Osteoblast (primary cell): ENCODE measurements at regions not wholly inside any gene's neighbourhood (a gene's known extent, or its start where the extent isn't known, plus 50 kb on each side); places are given as distances from the start of the nearest gene placed in this dataset.

Experiments
- DNase-seq: peaks from one replicate; pipeline ENCODE4 v3.0.0; 2011; ENCODE audit warnings: low spot score, mixed read lengths; ENCODE audit not compliant: insufficient read length; ENCODE audit errors: missing footprints
- H2AFZ ChIP-seq: 2 replicates; pipeline ENCODE4 v1.6.0; 2011; ENCODE audit warnings: mild to moderate bottlenecking, low read length
- H3K27ac ChIP-seq: 2 replicates; pipeline ENCODE4 v1.5.1; 2011; ENCODE audit warnings: mild to moderate bottlenecking, low read depth, low read length, moderate library complexity
- H3K27me3 ChIP-seq: 2 replicates; pipeline ENCODE4 v1.6.0; 2012; ENCODE audit warnings: mild to moderate bottlenecking, control low read depth, inconsistent platforms, low read length, moderate library complexity; ENCODE audit not compliant: insufficient read depth
- H3K36me3 ChIP-seq: 2 replicates; pipeline ENCODE4 v1.5.1; 2011; ENCODE audit warnings: mild to moderate bottlenecking, low read length, control low read depth, moderate library complexity; ENCODE audit not compliant: insufficient read depth
- H3K4me1 ChIP-seq: 2 replicates; pipeline ENCODE4 v1.5.1; 2011; ENCODE audit warnings: mild to moderate bottlenecking, low read length, control low read depth, moderate library complexity; ENCODE audit not compliant: insufficient read depth
- H3K4me2 ChIP-seq: 2 replicates; pipeline ENCODE4 v1.6.0; 2011; ENCODE audit warnings: mild to moderate bottlenecking, low read length; ENCODE audit not compliant: insufficient read depth
- H3K4me3 ChIP-seq: fragments of 200-600 bp; sonication (generic); 3 replicates; pipeline ENCODE4 v1.5.1; 2012; ENCODE audit warnings: mild to moderate bottlenecking, low read length, inconsistent platforms; ENCODE audit not compliant: insufficient read depth
- H3K79me2 ChIP-seq: 2 replicates; pipeline ENCODE4 v1.6.0; 2012; ENCODE audit warnings: mild to moderate bottlenecking, low read length, control low read depth, inconsistent platforms; ENCODE audit not compliant: insufficient read depth
- H3K9me3 ChIP-seq: 2 replicates; pipeline ENCODE4 v1.5.1; 2011; ENCODE audit warnings: low read depth, low read length, control low read depth
- H4K20me1 ChIP-seq: 2 replicates; pipeline ENCODE4 v1.6.0; 2012; ENCODE audit warnings: mild to moderate bottlenecking, low read length, control low read depth; ENCODE audit not compliant: insufficient read depth
- CTCF ChIP-seq: IDR thresholded peaks from 2 replicates; pipeline ENCODE4 v1.5.1; 2011; ENCODE audit warnings: mild to moderate bottlenecking, low read depth, low read length, moderate library complexity; ENCODE audit errors: extremely low read depth

GRCh38 chr2:34371711-34372110 is 772.6 kb upstream of the FAM98A start:
- H3K27me3 ChIP-seq = no peaks in the 10 kb centered on the region

DNA sequence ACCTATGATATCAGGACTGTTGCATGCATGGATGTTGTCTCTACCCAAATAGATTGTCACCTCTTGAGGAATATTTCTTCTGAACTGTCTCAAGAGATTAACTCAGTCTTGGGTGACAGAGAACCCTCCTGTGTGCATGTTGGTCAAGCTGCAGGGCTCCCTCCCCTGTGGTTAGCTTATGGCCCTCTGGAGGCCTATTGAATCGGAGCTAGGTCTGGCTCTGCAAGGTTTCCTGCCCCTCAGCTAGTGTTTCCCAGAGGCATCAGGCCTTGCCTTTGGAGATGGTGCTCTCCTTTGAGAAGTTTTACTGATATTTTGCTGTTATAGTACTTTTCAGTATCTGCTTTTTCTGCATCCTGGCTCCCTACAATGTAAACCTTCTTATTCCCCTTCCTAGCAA is 769.2 kb upstream of the FAM98A start:
- no peaks in the 10 kb centered on the region for H3K4me1 ChIP-seq
- no peak overlapping the region for H2AFZ ChIP-seq
- no peak for DNase-seq
- TF ChIP-seq CTCF = no peak
- H3K9me3 ChIP-seq = no peaks in the 10 kb centered on the region
- no peak overlapping the region for H3K4me2 ChIP-seq
- no peaks in the 10 kb centered on the region for H3K27me3 ChIP-seq
- H3K79me2 ChIP-seq = no peaks in the 10 kb centered on the region
- no peaks in the 10 kb centered on the region for H3K36me3 ChIP-seq
- no peak overlapping the region for H3K4me3 ChIP-seq
- H3K27ac ChIP-seq = no peak overlapping the region
- H4K20me1 ChIP-seq = no peaks in the 10 kb centered on the region

More at GRCh38 chr2:34371711-34372110, 772.6 kb upstream of the FAM98A start:
- Histone ChIP-seq H2AFZ (no peak overlapping the region), H4K20me1 (no peaks in the 10 kb centered on the region), H3K4me2 (no peak overlapping the region), H3K27ac (no peak overlapping the region), H3K4me1 (no peaks in the 10 kb centered on the region), H3K36me3 (no peaks in the 10 kb centered on the region), H3K4me3 (no peak overlapping the region), H3K9me3 (no peaks in the 10 kb centered on the region), H3K79me2 (no peaks in the 10 kb centered on the region)
- no peak for DNase-seq
- no peak for TF ChIP-seq CTCF

DNA sequence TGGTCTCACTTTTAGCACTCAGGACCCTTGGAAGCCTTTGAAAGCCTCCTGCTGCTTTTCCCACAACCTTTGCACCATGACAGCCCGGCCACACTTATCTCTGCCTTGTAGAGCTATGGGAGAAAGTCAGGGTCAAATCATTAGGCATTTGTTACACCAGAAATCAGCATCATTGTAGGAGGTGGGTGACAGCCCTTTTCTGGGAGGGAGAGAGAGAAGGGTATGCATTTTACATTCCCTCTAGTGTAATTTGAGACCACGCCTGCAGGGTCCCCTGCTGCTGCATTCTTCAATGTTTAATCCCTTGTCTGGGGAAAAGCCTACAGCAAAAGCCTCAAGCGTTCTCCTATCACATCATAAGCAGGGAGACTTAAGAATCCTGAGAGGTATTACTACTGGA is 766.8 kb upstream of the FAM98A start:
- no peaks in the 10 kb centered on the region for H3K79me2 ChIP-seq
- no peaks in the 10 kb centered on the region for H3K36me3 ChIP-seq
- H3K4me2 ChIP-seq = no peak overlapping the region
- no peaks in the 10 kb centered on the region for H3K27me3 ChIP-seq
- no peaks in the 10 kb centered on the region for H3K4me1 ChIP-seq
- no peaks in the 10 kb centered on the region for H4K20me1 ChIP-seq
- no peak for TF ChIP-seq CTCF
- no peak overlapping the region for H3K27ac ChIP-seq
- no peaks in the 10 kb centered on the region for H3K9me3 ChIP-seq
- no peak overlapping the region for H3K4me3 ChIP-seq
- DNase-seq = no peak
- H2AFZ ChIP-seq = no peak overlapping the region

DNA sequence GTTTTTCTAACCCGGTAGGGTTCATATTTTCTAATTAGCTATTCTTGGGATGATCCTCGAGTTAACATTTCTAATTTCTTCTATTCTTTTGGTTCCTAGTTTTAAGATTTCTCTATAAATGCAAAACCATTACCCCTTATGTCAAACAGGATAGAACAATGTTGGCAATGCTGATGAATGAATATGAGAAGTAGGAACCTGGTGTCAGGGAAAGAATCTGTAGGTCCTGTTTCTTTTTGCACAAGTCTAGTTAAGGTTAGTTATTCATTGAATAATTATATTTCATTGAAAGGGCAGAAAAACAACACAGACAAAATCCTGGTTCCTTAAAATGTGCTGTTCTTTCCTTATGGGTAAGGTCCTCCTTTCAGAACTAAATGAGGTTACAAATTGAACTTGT is 766.4 kb upstream of the FAM98A start:
- H3K27ac ChIP-seq = no peak overlapping the region

More for the DNA sequence above, 766.4 kb upstream of the FAM98A start:
- H3K27me3 ChIP-seq = no peaks in the 10 kb centered on the region
- no peaks in the 10 kb centered on the region for H3K9me3 ChIP-seq
- H3K4me2 ChIP-seq = no peak overlapping the region
- no peak for TF ChIP-seq CTCF
- no peaks in the 10 kb centered on the region for H3K36me3 ChIP-seq
- no peaks in the 10 kb centered on the region for H3K4me1 ChIP-seq
- no peak for DNase-seq
- H2AFZ ChIP-seq = no peak overlapping the region
- H3K79me2 ChIP-seq = no peaks in the 10 kb centered on the region
- no peaks in the 10 kb centered on the region for H4K20me1 ChIP-seq
- H3K4me3 ChIP-seq = no peak overlapping the region
